Head of caudate nucleus (tissue), 42 donors: ENCODE measurements at regions not wholly inside any gene's neighbourhood (a gene's known extent, or its start where the extent isn't known, plus 50 kb on each side); places are given as distances from the start of the nearest gene placed in this dataset.

Source experiments
- DNase-seq, 42 donors: peaks; one replicate each; pipeline versions ENCODE4 v3.0.0 to v3.0.0-alpha.2; 2020 to 2021; ENCODE audit warnings: mixed read lengths in 7 of 42
- intact Hi-C: fragments of 100-400 bp; cut with DNase I; formaldehyde crosslinking; loops from one replicate; pipeline ENCODE4 v1.15.0; 2022

GRCh38 chr17:79414793-79415211 lies 196.0 kb downstream of the RBFOX3 start:
- intact Hi-C loops, result no loop called here
- no peak for DNase-seq

GRCh38 chr17:79414063-79414792 lies 196.6 kb downstream of the RBFOX3 start:
- intact Hi-C loops, result no loop called here

GRCh38 chr17:79413611-79414010 lies 197.2 kb downstream of the RBFOX3 start:
- DNase-seq, result peak in 4 of 42 donors; percentile 12 to 45 (median 18)
- intact Hi-C loops, result no loop called here

More at GRCh38 chr17:79414063-79414792, 196.6 kb downstream of the RBFOX3 start:
- no peak for DNase-seq

GRCh38 chr17:79412886-79413390 lies 197.9 kb downstream of the RBFOX3 start:
- intact Hi-C loops, result no loop called here
- no peak for DNase-seq

- intact Hi-C loops, result no loop called here
Measured at GRCh38 chr17:79412110-79412509, 198.7 kb downstream of the RBFOX3 start.

GRCh38 chr17:79411419-79411818 lies 199.4 kb downstream of the RBFOX3 start:
- no peak for DNase-seq
- intact Hi-C loops, result no loop called here

More at GRCh38 chr17:79412110-79412509, 198.7 kb downstream of the RBFOX3 start:
- no peak for DNase-seq

- DNase-seq, result no peak
- intact Hi-C loops, result no loop called here
Measured at GRCh38 chr17:79410681-79411080, 200.2 kb downstream of the RBFOX3 start.

- DNase-seq, result no peak
- intact Hi-C loops, result no loop called here
Measured at GRCh38 chr17:79408251-79408650, 202.6 kb downstream of the RBFOX3 start.

GRCh38 chr17:79407385-79407784 lies 203.5 kb downstream of the RBFOX3 start:
- intact Hi-C loops, result no loop called here
- DNase-seq, result no peak

- intact Hi-C loops, result no loop called here
- no peak for DNase-seq
Measured at GRCh38 chr17:79406316-79406715, 204.5 kb downstream of the RBFOX3 start.

- no peak for DNase-seq
- intact Hi-C loops, result no loop called here
Measured at GRCh38 chr17:79405823-79406222, 205.0 kb downstream of the RBFOX3 start.

GRCh38 chr17:79404136-79404911 lies 206.5 kb downstream of the RBFOX3 start:
- intact Hi-C loops, result no loop called here
- no peak for DNase-seq

GRCh38 chr17:79401704-79402674 lies 208.9 kb downstream of the RBFOX3 start:
- intact Hi-C loops, result no loop called here
- DNase-seq, result no peak

- intact Hi-C loops, result no loop called here
- peak; percentile 30 to 89 (median 76) for DNase-seq
Measured at GRCh38 chr17:79400989-79401703, 209.7 kb downstream of the RBFOX3 start.

GRCh38 chr17:79399610-79400144 lies 211.2 kb downstream of the RBFOX3 start:
- intact Hi-C loops, result no loop called here
- DNase-seq, result no peak

- intact Hi-C loops, result no loop called here
- no peak for DNase-seq
Measured at GRCh38 chr17:79398441-79398840, 212.4 kb downstream of the RBFOX3 start.

- intact Hi-C loops, result no loop called here
- no peak for DNase-seq
Measured at GRCh38 chr17:79396696-79397095, 214.2 kb downstream of the RBFOX3 start.

- no peak for DNase-seq
- intact Hi-C loops, result no loop called here
Measured at GRCh38 chr17:79395545-79395944, 215.3 kb downstream of the RBFOX3 start.
